Left hindlimb (tissue), 1 donor: ENCODE measurements at regions not wholly inside any gene's neighbourhood (a gene's known extent, or its start where the extent isn't known, plus 50 kb on each side); places are given as distances from the start of the nearest gene placed in this dataset.
A peak's percentile ranks its signal among the peaks of the same experiment; 100 is the strongest.
"Not testable (repeated sequence)": the region's sequence is repeated elsewhere in the genome, so short reads cannot be mapped to it uniquely, and the experiment has no call there.

ENCODE experiments used
- DNase-seq: peaks from one replicate; pipeline ENCODE4 v3.0.0-alpha.2; 2018

GRCh38 chr1:81314513-81315233 is 486.1 kb upstream of the ADGRL2 start:
- DNase-seq, result no peak

GRCh38 chr1:81313289-81313688 is 487.4 kb upstream of the ADGRL2 start:
- DNase-seq, result no peak

DNA sequence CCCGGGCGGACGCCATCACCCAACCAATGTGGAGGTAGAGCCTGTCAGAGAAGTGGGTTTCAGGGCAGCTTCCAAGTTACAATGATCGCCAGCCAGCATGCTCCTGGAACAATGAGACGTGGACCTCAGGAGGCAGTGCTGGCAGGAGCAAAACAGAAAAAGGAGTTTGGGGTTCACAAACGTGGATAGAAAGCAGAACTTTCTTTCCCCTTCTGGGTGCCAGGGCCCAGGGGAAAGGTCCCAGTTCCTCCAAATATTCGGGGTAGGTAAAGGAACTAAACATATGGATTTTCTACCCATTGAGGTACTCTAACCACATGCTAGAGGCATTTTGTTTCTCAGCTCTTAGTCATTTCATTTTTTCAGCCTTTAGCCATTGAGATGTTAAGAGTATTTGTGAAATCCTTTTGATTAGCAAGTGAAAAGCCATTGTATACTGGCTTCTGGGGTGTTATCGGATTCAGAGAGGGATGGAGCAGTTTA is 488.4 kb upstream of the ADGRL2 start:
- no peak for DNase-seq

- no peak for DNase-seq
Measured at GRCh38 chr1:81310250-81310649, 490.5 kb upstream of the ADGRL2 start.

DNA sequence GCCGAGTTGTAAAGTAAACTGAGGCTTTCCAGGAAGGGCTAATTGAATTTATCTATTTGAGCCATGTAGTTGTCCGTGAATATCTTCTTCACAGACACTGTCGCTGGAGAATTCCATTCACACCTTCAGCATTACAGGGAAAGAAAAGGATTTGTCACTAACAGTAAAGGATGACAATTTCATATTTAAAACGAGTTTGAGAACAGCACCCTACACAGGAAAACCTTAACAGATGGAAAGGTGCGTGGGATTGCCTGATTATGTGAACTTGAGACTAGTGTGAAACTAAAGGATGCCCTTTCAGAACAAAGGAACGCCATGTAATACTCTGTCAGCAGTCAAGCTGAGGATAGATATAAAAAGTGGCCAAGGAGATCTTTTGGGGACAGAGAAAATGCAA is 492.5 kb upstream of the ADGRL2 start:
- no peak for DNase-seq

DNA sequence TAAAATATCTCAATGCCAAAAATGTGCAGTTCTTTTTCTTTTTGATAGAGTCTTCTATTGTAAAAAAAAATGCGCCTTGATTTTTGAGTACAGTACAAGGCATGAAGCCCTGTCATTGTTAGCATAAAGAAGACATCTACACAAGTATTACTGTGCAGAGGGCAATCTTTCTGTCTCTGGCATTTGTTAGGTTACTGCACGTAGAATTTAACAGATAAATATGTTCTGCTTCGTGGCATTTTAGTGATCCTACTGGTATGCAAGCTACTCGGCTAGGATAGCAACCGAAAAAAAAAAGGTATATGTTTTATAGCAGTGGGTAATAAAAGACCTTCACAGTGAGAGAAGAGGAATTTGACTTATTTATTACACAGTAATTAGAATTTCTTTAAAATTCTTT is 492.9 kb upstream of the ADGRL2 start:
- DNase-seq, result no peak

DNA sequence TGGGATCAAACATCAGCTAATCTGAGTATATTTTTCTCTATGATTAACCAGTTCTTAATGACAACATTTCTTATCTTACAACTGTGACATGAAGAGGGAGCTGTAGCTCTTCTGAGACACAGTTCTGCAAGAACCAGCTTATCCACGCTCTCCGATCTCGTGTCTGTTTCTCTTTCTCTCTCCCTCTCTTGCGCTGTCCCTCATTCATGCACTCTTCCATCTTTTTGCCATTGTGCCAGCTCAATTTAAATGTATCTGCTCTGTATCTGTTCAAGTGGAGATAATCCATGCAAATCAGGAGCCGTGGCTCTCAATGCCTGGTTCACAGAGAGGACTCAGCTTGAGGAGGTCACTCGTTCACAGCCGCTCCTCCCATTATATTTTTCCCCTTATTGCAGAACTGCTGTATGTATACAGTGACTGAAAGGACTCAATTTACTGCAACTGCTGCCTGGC is 494.7 kb upstream of the ADGRL2 start:
- peak; percentile 53 for DNase-seq

DNA sequence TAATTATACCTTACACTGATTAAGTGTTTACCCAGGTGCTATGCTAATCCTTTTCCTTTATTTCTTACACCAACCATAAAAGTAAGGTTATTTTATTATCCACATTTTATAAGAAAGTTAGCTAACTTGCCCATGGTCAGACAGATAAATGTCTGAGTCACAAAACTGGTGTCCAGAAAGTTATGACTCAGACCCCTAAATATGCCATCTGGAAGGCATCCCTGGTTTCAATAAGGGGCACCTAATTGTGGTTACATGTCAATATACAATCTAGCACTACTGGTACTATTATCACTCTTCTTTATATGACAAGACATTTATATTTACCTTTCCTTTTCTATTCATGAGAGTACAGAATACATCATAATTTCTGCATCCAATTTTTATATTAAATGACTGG is 496.5 kb upstream of the ADGRL2 start:
- no peak for DNase-seq

DNA sequence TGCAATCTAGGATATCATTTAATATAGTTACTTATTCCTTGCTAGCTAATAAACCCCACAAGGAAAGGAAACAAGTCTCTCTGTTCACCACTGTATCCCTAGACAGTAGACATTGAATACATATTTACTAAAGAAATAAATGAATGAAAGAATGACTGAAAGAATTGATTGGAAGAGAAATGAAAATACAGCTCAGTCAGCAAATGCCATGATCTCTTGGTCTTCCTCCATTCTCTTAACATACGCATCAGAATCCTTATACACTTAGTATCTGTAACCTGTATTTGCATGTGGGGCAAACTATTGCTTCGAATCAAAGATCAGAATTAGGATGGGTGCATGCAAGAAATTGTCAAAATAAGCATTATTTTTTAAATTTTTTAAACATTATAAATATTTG is 500.8 kb upstream of the ADGRL2 start:
- no peak for DNase-seq

- no peak for DNase-seq
Measured at GRCh38 chr1:81298266-81298665, 502.5 kb upstream of the ADGRL2 start.

DNA sequence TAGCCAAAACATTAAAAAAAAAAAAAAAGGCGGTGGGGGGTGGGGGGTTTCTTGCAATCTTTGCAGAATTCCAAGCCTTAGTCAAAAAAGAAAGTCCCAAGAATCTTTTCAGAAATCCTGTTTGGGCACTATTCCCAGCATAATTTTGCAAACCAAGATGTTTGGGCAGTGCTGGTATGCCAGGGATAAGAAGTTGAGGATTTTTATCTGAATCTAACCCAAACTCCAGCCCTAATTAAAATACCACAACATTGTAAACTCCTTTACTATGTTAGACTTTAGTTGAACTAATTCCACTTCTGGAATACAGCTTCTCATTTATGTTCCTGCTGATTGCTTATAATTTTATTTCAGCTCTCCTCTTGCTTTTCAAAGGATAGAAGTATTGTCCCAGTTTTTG is 504.1 kb upstream of the ADGRL2 start:
- no peak for DNase-seq

DNA sequence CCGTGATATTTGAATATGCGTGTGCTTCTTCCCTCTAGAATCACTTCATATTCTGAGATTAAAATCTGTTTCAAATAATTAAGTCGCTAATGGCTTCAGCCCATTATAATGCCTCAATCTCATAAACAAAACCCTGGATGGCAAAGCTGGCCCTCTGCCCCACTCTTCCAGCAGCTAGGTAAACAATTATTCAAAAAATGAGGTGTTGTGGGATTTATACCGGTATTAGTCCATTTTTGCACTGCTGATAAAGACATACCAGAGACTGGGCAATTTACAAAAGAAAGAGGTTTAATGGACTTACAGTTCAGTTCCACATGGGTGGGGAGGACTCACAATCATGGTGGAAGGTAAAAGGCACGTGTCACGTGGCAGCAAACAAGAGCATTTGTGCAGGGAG is 510.4 kb upstream of the ADGRL2 start:
- DNase-seq, result no peak

- DNase-seq, result no peak
Measured at GRCh38 chr1:81288689-81289088, 512.0 kb upstream of the ADGRL2 start.

DNA sequence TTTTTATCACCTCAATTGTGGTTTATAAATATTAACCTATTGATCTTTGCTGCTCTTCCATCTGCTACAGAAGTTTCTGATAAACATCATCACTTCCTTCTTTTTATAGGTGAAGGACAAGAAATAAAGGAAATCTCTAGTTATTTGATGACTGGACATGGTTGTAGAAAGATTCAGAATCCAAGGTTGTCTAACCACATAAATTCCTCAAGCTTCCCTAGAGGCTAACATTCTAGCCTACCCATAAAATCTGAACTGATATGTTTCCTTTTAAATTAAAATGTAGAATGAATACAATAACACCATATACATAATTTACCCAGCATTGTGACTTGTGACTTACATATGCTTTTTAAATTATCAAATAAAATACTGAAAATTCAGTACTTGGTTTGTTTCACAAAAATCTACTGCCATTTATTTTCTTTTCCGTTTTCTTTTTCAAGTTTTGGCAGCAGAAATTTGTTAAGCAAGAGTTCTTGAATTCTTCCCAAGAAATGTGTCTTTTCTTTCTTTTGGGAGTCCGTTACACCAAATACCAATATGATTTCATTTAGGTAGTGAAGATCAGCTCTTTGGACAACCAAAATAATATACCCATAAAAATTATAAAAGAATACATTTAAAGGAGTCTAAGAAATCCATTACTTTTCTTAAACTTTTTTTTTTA is 513.2 kb upstream of the ADGRL2 start:
- DNase-seq, result no peak

DNA sequence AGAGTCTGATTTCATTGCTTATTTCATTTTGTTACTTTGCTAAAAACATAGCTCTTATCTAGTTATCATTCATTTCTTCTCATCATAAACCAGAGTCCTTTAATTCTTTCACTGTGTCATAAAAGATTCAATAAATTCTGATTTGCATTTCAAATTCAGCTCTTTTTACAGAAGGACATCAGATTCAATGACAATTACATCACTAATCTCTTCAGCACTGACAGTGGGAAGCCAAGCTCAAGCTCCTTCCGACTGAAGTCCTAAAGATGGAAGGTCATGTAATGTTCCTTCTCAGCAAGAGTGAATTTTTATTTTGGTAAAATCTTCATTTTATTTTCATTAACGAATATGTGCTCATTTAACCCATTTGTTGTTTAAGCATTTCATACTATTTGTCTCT is 530.7 kb upstream of the ADGRL2 start:
- no peak for DNase-seq

GRCh38 chr1:81264976-81265375 is 535.8 kb upstream of the ADGRL2 start:
- DNase-seq, result no peak

- no peak for DNase-seq
Measured at GRCh38 chr1:81259625-81260411, 540.9 kb upstream of the ADGRL2 start.

GRCh38 chr1:81254560-81254959 is 546.2 kb upstream of the ADGRL2 start:
- DNase-seq, result no peak

DNA sequence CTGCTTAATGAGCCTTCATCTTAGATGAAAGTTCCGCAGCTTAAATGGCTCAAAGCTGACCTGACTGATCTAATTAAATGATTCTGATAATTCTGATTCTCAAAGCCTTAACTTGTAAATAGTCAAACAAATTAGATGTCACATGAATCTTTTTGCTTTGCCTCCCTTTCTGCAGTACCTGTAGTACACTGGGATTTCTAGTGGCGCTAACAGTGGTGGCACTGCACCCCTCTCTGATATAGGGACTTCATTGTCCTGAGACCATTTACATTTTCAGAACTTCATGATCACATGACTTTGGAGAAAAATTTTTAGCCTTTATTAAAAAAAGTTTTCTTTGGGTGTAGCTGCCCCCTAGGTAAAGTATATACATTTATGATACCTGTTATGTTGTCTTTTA is 546.7 kb upstream of the ADGRL2 start:
- no peak for DNase-seq

DNA sequence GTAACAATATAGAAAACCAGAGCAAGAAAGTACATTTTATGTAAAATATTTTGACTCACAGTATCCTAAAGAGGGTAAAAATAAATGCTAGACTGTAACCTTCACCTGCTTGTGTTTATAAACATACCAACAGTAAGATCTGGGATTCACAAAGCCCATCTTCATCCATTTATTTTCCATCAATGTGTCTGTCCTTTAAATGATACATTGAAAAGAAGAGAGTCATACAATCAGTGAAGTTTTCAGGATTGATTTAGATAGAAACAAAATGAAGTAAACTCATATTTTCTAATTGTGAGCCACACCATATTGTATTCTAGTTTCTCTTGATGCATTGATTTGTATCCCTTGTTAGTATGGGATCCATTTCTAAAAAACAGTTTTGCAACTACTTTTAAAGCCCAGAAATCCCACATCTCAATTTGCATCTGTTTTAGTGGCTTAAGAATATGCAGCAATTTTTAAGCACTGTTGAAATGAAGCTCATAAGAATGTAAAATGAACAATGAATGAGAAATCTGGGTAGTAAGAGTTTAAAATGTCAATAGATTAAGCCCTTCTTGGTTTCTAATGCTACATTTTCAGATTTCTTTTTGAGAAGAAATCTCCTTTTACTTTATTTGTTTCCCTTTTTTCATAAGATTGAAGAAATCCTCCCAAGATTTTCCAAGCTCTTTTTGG is 548.1 kb upstream of the ADGRL2 start:
- DNase-seq, result no peak

- DNase-seq, result not testable (repeated sequence)
Measured at GRCh38 chr1:81250825-81251224, 549.9 kb upstream of the ADGRL2 start.

DNA sequence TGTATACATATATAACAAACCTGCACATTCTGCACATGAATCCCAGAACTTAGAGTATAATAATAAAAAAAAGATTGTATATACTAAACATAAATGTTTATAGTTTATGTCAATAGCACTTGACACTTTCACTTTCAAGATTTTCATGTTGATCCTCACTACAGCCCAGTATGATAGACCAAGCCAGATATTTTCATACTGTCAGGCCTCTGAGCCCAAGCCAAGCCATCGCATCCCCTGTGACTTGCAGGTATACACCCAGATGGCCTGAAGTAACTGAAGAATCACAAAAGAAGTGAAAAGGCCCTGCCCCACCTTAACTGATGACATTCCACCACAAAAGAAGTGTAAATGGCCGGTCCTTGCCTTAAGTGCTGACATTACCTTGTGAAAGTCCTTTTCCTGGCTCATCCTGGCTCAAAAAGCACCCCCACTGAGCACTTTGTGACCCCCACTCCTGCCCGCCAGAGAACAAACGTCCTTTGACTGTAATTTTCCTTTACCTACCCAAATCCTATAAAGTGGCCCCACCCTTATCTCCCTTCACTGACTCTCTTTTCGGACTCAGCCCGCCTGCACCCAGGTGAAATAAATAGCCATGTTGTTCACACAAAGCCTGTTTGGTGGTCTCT is 555.5 kb upstream of the ADGRL2 start:
- not testable (repeated sequence) for DNase-seq

DNA sequence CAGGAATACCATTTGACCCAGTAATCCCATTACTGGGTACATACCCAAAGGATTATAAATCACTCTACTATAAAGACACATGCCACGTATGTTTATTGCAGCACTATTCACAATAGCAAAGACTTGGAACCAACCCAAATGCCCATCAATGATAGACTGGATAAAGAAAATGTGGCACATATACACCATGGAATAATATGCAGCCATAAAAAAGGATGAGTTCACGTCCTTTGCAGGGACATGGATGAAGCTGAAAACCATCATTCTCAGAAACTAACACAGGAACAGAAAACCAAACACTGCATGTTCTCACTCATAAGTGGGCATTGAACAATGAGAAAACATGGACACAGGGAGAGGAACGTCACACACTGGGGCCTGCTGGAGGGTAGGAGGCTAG is 556.1 kb upstream of the ADGRL2 start:
- not testable (repeated sequence) for DNase-seq
